NCI-H1417 treated with DMSO at 0.1 percent for 48 hours (cell line): ENCODE measurements at regions not wholly inside any gene's neighbourhood (a gene's known extent, or its start where the extent isn't known, plus 50 kb on each side); places are given as distances from the start of the nearest gene placed in this dataset.

Experiments used
- DNase-seq: peaks from one replicate; lab custom pipeline; 2025; lab: John Stamatoyannopoulos, UW

- DNase-seq, result no peak
These were observed 52.0 kb upstream of the TANC2 start for GRCh38 chr17:62913991-62914570.

DNA sequence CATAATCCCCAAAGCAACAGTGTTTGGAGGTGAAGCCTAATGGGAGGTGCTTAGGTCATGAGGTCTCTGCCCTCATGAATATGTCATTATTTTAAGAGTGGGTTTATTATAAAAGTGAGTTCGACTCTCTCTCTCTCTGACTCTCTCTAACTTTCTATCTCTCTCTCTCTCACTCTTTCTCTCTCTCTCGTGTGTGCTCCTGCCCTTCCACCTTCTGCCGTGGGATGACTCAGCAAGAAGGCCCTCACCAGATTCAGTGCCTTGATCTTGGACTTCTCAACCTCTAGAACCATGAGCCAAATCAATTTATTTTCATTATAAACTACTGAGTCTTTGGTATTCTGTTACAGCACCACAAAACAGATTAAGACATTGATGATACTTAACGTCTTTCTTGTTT lies 53.7 kb upstream of the TANC2 start:
- DNase-seq, result no peak

- DNase-seq, result no peak
These were observed 54.9 kb upstream of the TANC2 start for GRCh38 chr17:62911114-62911513.

DNA sequence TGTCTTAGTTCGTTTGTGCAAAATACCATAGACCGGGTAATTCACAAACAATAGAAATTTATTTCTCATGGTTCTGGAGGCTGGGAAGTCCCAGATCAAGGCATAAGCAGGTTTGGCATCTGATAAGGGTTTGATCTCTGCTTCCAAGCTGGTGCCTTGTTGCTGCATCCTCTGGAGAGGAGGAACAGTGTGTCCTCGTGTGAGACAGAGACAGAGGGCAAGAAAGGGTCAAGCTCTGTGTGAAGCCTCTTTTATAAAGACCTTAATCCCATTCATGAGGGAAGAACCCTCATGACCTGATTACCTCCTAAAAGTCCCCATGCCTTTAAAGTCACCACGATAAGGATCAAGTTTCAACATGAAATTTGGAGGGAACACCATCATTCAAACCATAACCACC lies 55.8 kb upstream of the TANC2 start:
- no peak for DNase-seq

DNA sequence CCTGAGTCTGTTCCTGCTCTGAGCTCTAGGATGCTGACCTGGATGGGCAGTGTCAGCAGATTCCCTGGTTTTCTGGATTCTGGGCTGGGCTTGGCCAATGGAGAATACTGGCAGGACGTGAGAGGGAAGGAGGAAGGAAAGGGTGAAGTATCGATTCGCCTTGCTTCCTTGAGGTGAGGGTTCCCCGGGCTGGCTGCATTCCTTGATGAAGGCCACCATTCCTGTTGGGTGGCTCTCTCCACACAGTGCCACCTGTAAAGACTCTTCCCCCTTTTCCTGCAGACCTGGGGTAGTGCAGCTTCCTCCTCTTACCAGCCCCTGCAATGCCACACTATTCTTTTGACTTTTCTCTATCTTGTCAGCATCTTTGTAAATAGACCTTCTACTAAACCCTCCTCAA lies 58.1 kb upstream of the TANC2 start:
- no peak for DNase-seq

- DNase-seq, result no peak
These were observed 59.2 kb upstream of the TANC2 start for GRCh38 chr17:62906881-62907280.

DNA sequence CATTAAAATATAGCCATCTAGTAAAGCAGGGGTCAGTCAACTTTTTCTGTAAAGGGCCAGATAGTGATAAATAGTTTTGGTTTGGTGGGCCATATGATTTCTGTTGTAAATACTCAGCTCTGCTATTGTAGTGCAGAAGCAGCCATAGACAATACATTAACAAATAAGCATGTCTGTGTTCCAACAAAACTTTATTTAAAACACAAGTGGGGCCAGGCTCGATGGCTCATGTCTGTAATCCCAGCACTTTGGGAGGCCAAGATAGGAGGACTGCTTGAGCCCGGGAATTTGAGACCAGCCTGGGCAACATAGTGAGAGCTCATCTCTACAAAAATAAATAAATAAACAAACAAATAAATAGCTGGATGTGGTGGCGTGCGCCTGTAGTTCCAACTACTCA lies 60.8 kb upstream of the TANC2 start:
- DNase-seq, result no peak

GRCh38 chr17:62902531-62903220 lies 63.4 kb upstream of the TANC2 start:
- no peak for DNase-seq

GRCh38 chr17:62901544-62901943 lies 64.5 kb upstream of the TANC2 start:
- no peak for DNase-seq

GRCh38 chr17:62900096-62900495 lies 65.9 kb upstream of the TANC2 start:
- DNase-seq, result no peak

- no peak for DNase-seq
These were observed 66.7 kb upstream of the TANC2 start for GRCh38 chr17:62899361-62899760.

- no peak for DNase-seq
These were observed 67.7 kb upstream of the TANC2 start for GRCh38 chr17:62898239-62898864.

GRCh38 chr17:62897706-62898105 lies 68.3 kb upstream of the TANC2 start:
- no peak for DNase-seq

DNA sequence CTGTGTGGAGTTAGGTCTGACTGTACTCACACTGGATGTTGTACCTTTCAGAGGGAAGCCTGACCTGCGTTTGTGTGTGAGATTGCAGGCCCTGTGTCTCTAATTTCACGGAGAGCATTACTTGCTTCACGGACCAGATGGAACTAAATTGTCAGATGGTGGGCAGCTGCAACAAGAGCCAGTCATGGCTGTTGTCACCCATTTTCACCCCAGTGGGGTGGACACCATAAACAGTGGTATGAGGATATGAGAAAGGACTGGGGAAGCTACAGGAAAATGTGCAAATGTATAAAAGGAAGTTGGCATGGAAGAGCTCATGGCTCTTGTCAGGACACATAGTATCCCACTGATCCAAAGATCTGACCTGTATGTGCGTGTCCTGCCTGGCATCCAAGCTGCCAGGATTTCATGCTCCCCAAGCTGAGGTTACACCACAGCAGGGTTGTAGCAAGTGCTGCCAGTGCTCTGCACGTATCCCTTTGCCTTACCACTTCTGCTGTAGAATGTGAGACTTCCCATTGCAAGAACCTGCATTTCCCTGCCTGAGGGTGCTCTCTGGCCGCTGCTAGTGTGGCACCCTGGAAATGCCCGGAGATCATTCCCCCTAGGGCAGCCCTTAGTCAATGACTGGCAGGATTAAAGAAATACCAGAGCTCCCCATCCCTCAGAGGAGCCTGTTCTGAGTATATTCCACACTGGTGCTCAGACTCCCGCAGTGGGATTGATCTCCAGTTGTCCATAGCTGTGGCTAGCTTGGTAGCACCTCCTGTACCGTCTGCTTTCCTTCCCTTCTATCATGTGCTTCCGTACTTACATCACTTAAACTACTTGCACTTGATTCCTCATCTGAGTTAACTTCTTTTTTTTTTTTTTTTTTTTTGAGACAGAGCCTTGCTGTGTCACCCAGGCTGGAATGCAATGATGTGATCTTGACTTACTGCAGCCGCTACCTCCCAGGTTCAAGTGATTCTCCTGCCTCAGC lies 70.4 kb upstream of the TANC2 start:
- DNase-seq, result no peak

DNA sequence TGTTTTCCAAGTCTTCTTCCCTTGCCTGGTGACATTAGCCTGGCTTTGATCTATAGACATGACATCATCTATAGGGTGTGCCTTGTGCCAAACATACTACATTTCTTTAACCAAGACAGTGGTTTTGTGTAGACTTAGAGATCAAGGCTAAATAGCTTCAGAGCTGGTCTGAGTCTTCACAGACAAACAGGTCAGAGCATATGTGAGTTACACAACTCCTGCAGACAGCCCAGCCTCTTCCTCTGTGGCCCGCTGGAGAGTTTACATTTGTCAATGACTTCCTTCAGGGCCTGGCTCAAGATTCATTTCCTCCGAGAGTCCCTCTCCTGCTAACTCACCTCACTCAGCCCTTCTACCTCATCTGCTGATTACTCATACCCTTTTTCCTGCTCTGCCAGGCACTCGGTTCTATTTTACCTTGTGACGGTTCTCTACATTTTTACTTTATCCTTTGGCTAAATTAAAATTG lies 73.1 kb upstream of the TANC2 start:
- DNase-seq, result no peak

- DNase-seq, result no peak
These were observed 73.9 kb upstream of the TANC2 start for GRCh38 chr17:62892061-62892675.

- DNase-seq, result no peak
These were observed 74.4 kb upstream of the TANC2 start for GRCh38 chr17:62891659-62892058.

GRCh38 chr17:62888765-62889164 lies 77.3 kb upstream of the TANC2 start:
- no peak for DNase-seq

GRCh38 chr17:62888148-62888547 lies 77.9 kb upstream of the TANC2 start:
- DNase-seq, result no peak

- DNase-seq, result no peak
These were observed 78.6 kb upstream of the TANC2 start for GRCh38 chr17:62887437-62887836.

- DNase-seq, result no peak
These were observed 76.7 kb upstream of the MARCHF10 start for GRCh38 chr17:62884781-62885180.

DNA sequence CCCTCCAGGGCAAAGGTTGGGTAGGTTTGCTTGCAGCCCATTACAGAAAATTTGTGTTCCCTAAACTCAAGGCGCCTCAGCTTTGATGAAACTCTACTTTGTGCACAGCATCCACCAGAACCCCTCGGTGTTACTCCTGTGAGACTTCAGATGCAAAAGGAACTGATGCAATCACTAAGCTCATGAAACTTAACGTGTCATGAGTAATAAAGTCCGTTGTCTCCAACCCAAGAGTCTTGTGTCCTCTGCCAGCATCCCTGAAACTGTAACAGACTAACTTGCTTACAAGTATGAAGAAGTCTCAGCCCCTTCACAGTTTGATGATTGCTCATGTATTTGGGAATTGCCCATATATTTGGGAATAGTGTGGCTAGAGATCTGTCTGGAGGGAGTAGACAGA lies 74.8 kb upstream of the MARCHF10 start:
- DNase-seq, result no peak
